Naive thymus-derived CD8-positive, alpha-beta T cell (primary cell): ENCODE measurements at regions not wholly inside any gene's neighbourhood (a gene's known extent, or its start where the extent isn't known, plus 50 kb on each side); places are given as distances from the start of the nearest gene placed in this dataset.

Source experiments
- ATAC-seq, 2 donors: fragments of 150-1000 bp; cut with Tn5 transposase in 1 of 2; sonication (Bioruptor Pico), chemical (Tn5 transposase) in 1 of 2; 1 replicate in 1 of 2; 2 replicates in 1 of 2; pipeline ENCODE4 v1.10.0; 2021; ENCODE audit warnings: mild to moderate bottlenecking in 2 of 2, moderate library complexity in 2 of 2
- POLR2A ChIA-PET: fragments of 350-600 bp; sonication (Branson Sonifier 250); formaldehyde crosslinking; loops from one replicate; lab custom pipeline; 2021; ENCODE audit warnings: antibody characterized with exemption; lab: Charles Lee
- DNase-seq, 10 donors: peaks; one replicate each; pipeline versions ENCODE4 v3.0.0 to v3.0.0-alpha.2; 2020 to 2022
- H3K27ac Mint-ChIP-seq, 10 donors: one replicate each; pipeline ENCODE4 v1.8.0; 2020 to 2022; ENCODE audit warnings: mild to moderate bottlenecking in 10 of 10, mixed read lengths in 10 of 10, moderate library complexity in 4 of 10, inconsistent platforms in 1 of 10
- H3K27me3 Mint-ChIP-seq, 5 donors: one replicate each; pipeline ENCODE4 v1.8.0; 2021 to 2022; ENCODE audit warnings: mixed read lengths in 5 of 5
- H3K36me3 Mint-ChIP-seq, 3 donors: one replicate each; pipeline ENCODE4 v1.8.0; 2020 to 2022; ENCODE audit warnings: mixed read lengths in 3 of 3, mild to moderate bottlenecking in 2 of 3, inconsistent platforms in 1 of 3
- H3K4me1 Mint-ChIP-seq, 4 donors: one replicate each; pipeline ENCODE4 v1.8.0; 2021 to 2022; ENCODE audit warnings: mixed read lengths in 4 of 4
- H3K4me3 Mint-ChIP-seq, 10 donors: one replicate each; pipeline ENCODE4 v1.8.0; 2020 to 2022; ENCODE audit warnings: mild to moderate bottlenecking in 10 of 10, mixed read lengths in 10 of 10, moderate library complexity in 6 of 10, inconsistent platforms in 1 of 10
- H3K9me3 Mint-ChIP-seq, 9 donors: one replicate each; pipeline ENCODE4 v1.8.0; 2020 to 2022; ENCODE audit warnings: mixed read lengths in 9 of 9, mild to moderate bottlenecking in 3 of 9, inconsistent platforms in 1 of 9, moderate library complexity in 1 of 9

DNA sequence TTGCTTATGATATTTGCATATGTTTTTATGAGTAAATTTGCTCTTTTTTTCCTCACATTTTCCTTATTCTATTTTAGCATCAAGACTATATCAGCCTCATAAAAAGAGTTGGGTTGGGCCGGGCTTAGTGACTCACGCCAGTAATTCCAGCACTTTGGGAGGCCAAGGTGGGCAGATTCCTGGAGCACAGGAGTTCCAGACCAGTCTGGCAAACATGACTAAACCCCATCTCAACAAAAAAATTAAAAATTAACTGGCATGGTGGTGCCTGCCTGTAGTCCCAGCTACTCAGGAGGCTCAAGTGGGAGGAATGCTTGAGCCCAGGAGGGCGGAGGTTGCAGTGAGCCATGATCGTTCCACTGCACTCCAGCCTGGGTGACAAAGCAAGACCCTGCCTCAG, 148.8 kb upstream of the ANO5 start:
- DNase-seq (no peak), ATAC-seq (no peak)
- Mint-ChIP-seq H3K27ac (no peak overlapping the region), H3K36me3 (no peaks in the 10 kb centered on the region), H3K4me3 (no peak overlapping the region), H3K9me3 (peaks cover 0 to 10% (median 4%) of the 10 kb centered on the region in 9 donors), H3K27me3 (no peaks in the 10 kb centered on the region), H3K4me1 (no peaks in the 10 kb centered on the region)
- POLR2A ChIA-PET: no interaction called here

DNA sequence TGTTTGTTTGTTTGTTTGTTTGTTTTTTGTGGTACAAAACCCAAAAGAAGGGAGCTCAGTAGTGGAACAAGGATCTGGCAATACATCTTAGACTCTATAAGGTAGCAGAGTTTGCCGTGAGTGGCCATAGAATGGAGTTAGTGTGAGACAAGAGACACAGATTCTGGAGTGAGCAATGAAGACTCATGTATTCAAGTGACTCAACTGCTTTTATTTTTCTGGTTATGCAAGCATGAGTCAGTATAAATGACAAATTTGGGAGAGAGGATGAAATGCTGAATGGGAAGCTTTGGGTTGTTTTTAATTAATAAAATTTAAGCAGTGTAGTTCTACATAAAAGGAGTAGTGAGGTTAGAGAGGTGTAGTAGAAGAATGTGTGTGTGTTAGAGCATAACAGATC, 143.6 kb upstream of the ANO5 start:
- H3K4me1 Mint-ChIP-seq: no peaks in the 10 kb centered on the region
- H3K9me3 Mint-ChIP-seq: peaks cover 4 to 45% (median 13%) of the 10 kb centered on the region in 9 donors
- no peaks in the 10 kb centered on the region for H3K36me3 Mint-ChIP-seq
- no peak overlapping the region for H3K4me3 Mint-ChIP-seq
- DNase-seq (no peak), ATAC-seq (no peak)
- POLR2A ChIA-PET: no interaction called here
- no peaks in the 10 kb centered on the region for H3K27me3 Mint-ChIP-seq
- no peak overlapping the region for H3K27ac Mint-ChIP-seq

DNA sequence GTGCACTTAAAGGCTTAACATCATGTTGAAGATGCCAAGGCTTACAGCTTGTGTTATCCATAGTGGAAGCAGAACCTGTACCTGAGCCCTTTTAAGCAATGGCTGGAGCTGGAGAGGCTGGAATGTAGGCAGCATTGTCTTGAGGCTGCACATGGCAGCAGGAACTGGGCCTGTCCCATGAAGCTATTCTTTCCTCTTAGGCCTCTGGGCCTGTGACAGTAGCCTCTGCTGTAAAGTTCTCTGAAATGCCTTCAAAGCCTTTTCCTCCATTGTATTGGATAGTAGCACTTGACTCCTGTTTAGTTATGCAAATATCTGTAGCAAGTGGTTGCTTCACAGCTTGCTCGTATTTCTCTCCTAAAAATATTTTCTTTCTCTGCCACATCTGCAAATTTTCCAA, 127.4 kb upstream of the ANO5 start:
- Mint-ChIP-seq H3K4me1 (no peaks in the 10 kb centered on the region), H3K27me3 (no peaks in the 10 kb centered on the region), H3K27ac (no peak overlapping the region), H3K36me3 (peaks cover 0 to 4% (median 0%) of the 10 kb centered on the region in 3 donors), H3K4me3 (no peak overlapping the region), H3K9me3 (peaks cover 3 to 43% (median 14%) of the 10 kb centered on the region in 9 donors)
- DNase-seq (no peak), ATAC-seq (no peak)
- POLR2A ChIA-PET: no interaction called here

DNA sequence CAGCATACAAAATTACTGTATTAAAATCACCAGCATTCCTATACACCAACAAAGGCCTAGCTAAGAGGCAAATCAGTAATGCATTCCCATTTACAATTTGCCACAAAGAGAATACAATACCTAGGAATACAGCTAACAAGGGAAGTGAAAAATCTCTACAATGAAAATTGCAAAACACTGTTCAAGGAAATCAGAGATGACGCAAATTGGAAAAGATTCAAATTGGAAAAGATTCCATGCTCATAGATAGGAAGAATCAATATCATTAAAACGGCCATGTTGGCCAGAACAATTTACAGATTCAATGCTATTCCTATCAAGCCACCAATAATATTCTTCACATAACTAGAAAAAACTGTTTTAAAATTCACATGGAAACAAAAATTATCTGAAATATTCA, 123.0 kb upstream of the ANO5 start:
- Mint-ChIP-seq H3K4me3 (no peak overlapping the region), H3K4me1 (no peaks in the 10 kb centered on the region), H3K9me3 (peaks cover 9 to 46% (median 16%) of the 10 kb centered on the region in 9 donors), H3K27ac (no peak overlapping the region), H3K36me3 (peaks cover 0 to 4% (median 0%) of the 10 kb centered on the region in 3 donors), H3K27me3 (no peaks in the 10 kb centered on the region)
- DNase-seq: no peak
- POLR2A ChIA-PET: no interaction called here
- no peak for ATAC-seq

DNA sequence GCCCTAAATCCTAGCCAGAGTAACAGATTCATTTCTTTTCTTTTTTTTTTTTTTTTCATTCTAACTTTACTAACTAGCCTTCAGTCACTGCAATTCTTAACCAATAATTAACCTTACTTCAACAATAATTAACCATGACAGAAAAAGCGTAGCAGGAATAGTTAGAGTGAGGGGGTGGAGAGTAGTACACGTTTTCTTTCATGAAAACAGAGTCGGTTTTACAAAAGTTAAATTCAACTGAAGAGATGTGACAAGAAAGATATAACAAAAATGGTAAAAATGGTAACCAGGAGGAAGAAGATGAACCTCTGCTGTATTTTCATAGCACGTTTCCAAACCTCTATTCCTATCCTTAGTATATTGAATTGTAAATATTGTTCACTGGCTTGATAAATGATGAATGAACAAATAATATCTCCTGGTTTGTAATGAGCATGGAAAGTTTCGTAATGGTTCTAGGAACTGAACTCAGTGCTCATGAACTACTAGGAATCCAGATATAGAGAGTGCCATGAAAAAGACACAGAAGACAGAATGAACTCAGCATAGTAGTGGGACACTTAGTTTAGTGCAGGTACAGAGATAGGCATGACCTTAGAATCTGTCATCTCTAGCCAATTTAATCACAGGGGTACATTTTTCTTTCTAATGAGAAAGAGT, 116.5 kb upstream of the ANO5 start:
- POLR2A ChIA-PET: no interaction called here
- Mint-ChIP-seq H3K27me3 (peaks cover 0 to 1% (median 0%) of the 10 kb centered on the region in 5 donors), H3K4me3 (no peak overlapping the region)

DNA sequence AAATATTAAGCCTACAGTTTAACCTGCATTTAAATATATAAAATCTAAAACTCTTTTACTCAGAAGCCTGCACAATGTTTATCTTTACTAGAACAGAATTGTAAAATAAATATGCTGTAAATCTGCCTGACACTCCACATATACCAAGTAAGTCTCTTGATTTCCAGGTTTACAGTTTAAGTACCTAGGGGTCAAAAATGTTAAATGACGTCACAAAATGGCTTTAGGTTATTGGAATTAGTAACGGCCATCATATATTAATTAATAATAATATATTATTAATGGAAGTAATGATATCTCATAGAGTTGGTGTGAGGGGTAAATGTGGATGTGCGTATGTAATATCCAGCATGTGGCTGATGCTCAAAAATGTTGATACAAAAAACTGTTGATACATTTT, 114.8 kb upstream of the ANO5 start:
- no peaks in the 10 kb centered on the region for H3K4me1 Mint-ChIP-seq
- peaks cover 0 to 30% (median 8%) of the 10 kb centered on the region in 9 donors for H3K9me3 Mint-ChIP-seq
- DNase-seq (no peak), ATAC-seq (no peak)
- no peak overlapping the region for H3K4me3 Mint-ChIP-seq
- H3K36me3 Mint-ChIP-seq: no peaks in the 10 kb centered on the region
- no peak overlapping the region for H3K27ac Mint-ChIP-seq
- peaks cover 0 to 1% (median 0%) of the 10 kb centered on the region in 5 donors for H3K27me3 Mint-ChIP-seq
- POLR2A ChIA-PET: no interaction called here

More for the DNA sequence above, 116.5 kb upstream of the ANO5 start:
- Mint-ChIP-seq H3K9me3 (peaks cover 0 to 27% (median 6%) of the 10 kb centered on the region in 9 donors), H3K4me1 (no peaks in the 10 kb centered on the region), H3K36me3 (no peaks in the 10 kb centered on the region), H3K27ac (no peak overlapping the region)
- ATAC-seq (no peak), DNase-seq (no peak)

DNA sequence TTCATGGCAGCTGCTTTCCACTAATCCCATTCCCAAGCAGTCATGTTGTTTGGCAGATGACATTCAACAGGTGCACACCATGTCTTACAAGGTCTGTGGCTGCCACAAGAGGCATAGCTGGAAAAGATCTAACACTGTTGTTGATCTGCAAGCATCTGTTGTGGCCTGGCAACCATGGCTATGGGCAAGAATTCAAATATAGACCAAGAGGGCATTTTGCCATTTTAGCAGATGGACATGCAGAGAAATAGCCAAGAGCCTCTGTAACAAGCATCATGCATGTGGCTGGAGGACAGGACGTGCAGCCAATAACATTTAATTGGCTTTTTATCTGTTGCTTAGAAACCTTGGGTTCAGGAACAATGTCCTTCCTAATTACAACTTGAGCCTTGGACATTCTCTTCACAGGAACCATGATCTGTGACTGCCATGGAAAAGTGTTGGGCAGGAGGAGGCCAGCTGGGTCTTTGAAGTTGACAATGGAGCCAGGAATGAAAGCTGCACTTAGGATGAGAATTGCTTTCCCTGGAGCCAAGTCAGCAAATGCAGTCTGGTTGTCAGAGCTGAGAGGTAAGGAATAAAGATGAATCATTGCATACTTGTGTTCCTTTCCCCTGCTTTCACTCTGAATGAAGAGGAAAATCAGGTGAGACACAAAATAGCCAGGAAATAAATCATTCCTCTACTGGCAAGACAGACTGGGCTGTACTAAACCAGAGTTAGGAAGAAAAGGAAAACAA, 113.6 kb upstream of the ANO5 start:
- ATAC-seq: no peak
- Mint-ChIP-seq H3K4me1 (no peaks in the 10 kb centered on the region), H3K4me3 (no peak overlapping the region), H3K27me3 (peaks cover 0 to 1% (median 0%) of the 10 kb centered on the region in 5 donors), H3K9me3 (peaks cover 0 to 19% (median 11%) of the 10 kb centered on the region in 9 donors), H3K27ac (no peak overlapping the region), H3K36me3 (no peaks in the 10 kb centered on the region)
- no peak for DNase-seq
- POLR2A ChIA-PET: no interaction called here

DNA sequence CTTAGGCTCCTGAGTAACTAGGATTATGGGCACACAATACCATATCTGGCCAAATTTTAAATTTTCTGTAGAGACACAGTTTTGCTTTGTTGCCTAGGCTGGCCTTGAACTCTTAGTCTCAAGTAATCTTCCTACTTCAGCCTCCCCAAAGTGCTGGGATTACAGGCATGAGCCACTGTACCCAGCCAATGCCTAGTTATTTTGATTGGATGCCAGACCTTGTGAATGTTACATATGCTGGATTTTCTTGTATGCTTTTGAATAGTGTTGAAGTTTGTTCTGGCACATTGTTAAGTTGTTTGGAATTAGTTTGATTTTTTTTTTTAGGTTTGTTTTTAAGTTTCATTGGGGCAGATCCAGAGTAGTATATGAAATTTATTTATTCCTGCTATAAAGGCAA, 110.7 kb upstream of the ANO5 start:
- DNase-seq (no peak), ATAC-seq (no peak)
- POLR2A ChIA-PET: no interaction called here
- no peak overlapping the region for H3K4me3 Mint-ChIP-seq
- H3K27ac Mint-ChIP-seq: no peak overlapping the region
- no peaks in the 10 kb centered on the region for H3K4me1 Mint-ChIP-seq
- peaks cover 0 to 1% (median 0%) of the 10 kb centered on the region in 5 donors for H3K27me3 Mint-ChIP-seq
- peaks cover 0 to 16% (median 8%) of the 10 kb centered on the region in 9 donors for H3K9me3 Mint-ChIP-seq
- H3K36me3 Mint-ChIP-seq: no peaks in the 10 kb centered on the region

DNA sequence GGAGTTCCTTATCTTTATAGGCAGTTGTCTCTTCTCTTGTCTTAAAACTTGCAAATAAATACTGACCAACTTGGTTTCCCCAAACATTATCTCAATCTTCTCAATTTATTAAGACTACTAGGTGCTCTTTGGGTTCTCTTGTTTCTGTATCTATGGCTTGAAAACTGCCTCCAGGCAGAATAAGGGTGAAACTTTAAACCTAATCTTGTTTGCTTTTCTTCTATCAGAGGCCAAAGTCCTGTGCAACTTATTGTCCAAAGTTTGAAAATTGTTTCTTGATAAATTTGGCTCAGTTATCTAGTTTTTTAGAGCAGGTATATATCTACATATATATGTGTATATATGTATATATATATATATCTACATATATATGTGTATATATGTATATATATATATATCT, 110.1 kb upstream of the ANO5 start:
- Mint-ChIP-seq H3K27ac (no peak overlapping the region), H3K4me3 (no peak overlapping the region), H3K27me3 (no peaks in the 10 kb centered on the region), H3K9me3 (peaks cover 0 to 12% (median 8%) of the 10 kb centered on the region in 9 donors), H3K4me1 (no peaks in the 10 kb centered on the region), H3K36me3 (no peaks in the 10 kb centered on the region)
- DNase-seq (no peak), ATAC-seq (no peak)
- POLR2A ChIA-PET: no interaction called here

DNA sequence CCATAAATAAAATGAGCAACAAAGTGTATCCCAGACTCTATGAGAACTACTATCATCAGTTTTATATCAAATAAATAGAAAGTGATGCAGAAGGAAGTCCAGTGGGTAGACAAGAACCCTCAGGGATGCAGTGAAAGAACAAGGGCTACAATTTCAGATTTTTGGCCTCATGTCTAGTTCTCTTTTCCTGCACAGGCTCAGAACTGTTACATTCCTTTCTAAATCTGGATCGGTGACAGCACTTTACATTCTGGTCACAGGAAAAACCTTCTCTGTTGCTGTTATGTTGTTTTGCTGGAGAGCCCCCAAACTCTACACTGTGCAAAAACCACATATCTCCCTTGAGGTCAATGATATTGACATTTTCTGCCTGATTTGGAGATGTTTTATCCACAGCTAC, 108.8 kb upstream of the ANO5 start:
- H3K4me3 Mint-ChIP-seq: no peak overlapping the region
- no peak overlapping the region for H3K27ac Mint-ChIP-seq
- H3K4me1 Mint-ChIP-seq: no peaks in the 10 kb centered on the region
- ATAC-seq: no peak
- H3K9me3 Mint-ChIP-seq: peaks cover 0 to 13% (median 9%) of the 10 kb centered on the region in 9 donors
- DNase-seq: no peak
- no peaks in the 10 kb centered on the region for H3K36me3 Mint-ChIP-seq
- POLR2A ChIA-PET: no interaction called here
- no peaks in the 10 kb centered on the region for H3K27me3 Mint-ChIP-seq

DNA sequence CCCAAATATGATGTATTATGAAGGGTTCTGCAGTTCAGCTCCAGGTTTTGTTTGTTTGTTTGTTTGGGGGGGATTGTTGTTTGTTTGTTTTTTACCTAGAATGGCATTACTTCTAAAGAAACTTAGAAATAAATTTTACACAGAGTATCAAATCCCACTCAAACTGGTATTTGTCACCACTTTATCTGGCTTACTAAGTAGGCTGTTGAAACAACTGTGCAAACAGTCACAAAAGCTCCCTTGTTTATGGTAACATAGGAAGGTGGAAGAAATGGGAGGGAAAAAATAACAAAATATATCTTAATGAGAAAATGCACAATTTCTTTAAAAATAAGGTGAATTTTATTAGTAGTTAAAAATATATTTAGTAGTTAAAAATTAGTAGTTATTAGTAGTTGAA, 108.3 kb upstream of the ANO5 start:
- Mint-ChIP-seq H3K9me3 (peaks cover 0 to 14% (median 9%) of the 10 kb centered on the region in 9 donors), H3K4me3 (no peak overlapping the region), H3K27me3 (no peaks in the 10 kb centered on the region), H3K36me3 (no peaks in the 10 kb centered on the region), H3K4me1 (no peaks in the 10 kb centered on the region), H3K27ac (no peak overlapping the region)
- no peak for DNase-seq
- POLR2A ChIA-PET: no interaction called here
- no peak for ATAC-seq

DNA sequence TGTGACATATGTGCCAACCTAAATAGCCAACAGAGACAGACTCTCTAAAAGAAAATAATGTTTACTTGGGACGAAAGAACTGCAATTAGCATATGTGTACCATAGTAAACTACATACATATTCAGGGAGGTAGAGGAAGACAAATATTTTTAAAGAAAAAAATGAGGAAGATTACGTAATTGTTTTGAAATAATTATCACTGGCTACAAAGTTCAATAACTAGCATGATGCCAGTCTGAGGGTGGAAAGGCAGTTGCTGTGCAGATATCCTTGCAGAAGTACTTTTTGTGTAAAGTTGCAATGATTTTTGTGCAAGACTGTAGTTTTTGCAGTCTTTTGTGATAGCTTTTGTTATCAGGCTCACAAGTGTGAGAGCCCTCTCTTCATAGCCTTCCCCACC, 103.3 kb upstream of the ANO5 start:
- POLR2A ChIA-PET: no interaction called here
- H3K27me3 Mint-ChIP-seq: no peaks in the 10 kb centered on the region
- H3K9me3 Mint-ChIP-seq: peaks cover 0 to 9% (median 6%) of the 10 kb centered on the region in 9 donors
- no peak overlapping the region for H3K4me3 Mint-ChIP-seq
- no peak overlapping the region for H3K27ac Mint-ChIP-seq
- DNase-seq (no peak), ATAC-seq (no peak)
- H3K36me3 Mint-ChIP-seq: no peaks in the 10 kb centered on the region
- H3K4me1 Mint-ChIP-seq: no peaks in the 10 kb centered on the region

DNA sequence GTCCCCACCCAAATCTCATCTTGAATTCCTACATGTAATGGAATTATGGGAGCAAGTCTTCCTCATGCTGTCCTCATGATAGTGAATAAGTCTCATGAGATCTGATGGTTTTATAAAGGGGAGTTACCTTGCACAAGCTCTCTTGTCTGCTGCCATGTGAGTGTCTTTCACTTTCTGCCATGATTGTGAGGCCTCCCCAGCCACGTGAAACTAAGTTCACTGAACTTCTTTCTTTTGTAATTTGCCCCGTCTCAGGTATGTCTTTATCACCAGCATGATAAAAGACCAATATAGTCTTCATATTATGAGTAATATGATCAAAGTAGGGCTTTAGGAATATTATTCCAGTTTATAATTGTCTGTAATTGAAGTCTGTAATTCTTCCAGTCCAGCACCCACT, 86.3 kb upstream of the ANO5 start:
- POLR2A ChIA-PET: no interaction called here
- DNase-seq (no peak), ATAC-seq (no peak)
- H3K27me3 Mint-ChIP-seq: no peaks in the 10 kb centered on the region
- H3K36me3 Mint-ChIP-seq: no peaks in the 10 kb centered on the region
- no peak overlapping the region for H3K4me3 Mint-ChIP-seq
- H3K9me3 Mint-ChIP-seq: peaks cover 0 to 23% (median 3%) of the 10 kb centered on the region in 9 donors
- H3K4me1 Mint-ChIP-seq: no peaks in the 10 kb centered on the region
- H3K27ac Mint-ChIP-seq: no peak overlapping the region
